ENCODE measurements at regions not wholly inside any gene's neighbourhood (a gene's known extent, or its start where the extent isn't known, plus 50 kb on each side); places are given as distances from the start of the nearest gene placed in this dataset.

- no peak for TF ChIP-seq POLR2AphosphoS5 (IDR thresholded peaks at IDR 0.05; ENCODE audit: insufficient read depth in 1 of 2, low read depth in 1 of 2)
- TF ChIP-seq CTCF (IDR thresholded peaks at IDR 0.05): no peak
- TF ChIP-seq POLR2A (IDR thresholded peaks at IDR 0.05): no peak
Measured at GRCh38 chr15:37361621-37362020, 261.3 kb upstream of the MEIS2 start.

All from vagina (tissue), 2 donors.